HepG2 (cell line): ENCODE measurements at regions not wholly inside any gene's neighbourhood (a gene's known extent, or its start where the extent isn't known, plus 50 kb on each side); places are given as distances from the start of the nearest gene placed in this dataset.

Source experiments
- ATAC-seq: fragments of 200-7000 bp; cut with Tn5 transposase; 3 replicates; pipeline ENCODE4 v1.9.1; 2020; ENCODE audit warnings: mild to moderate bottlenecking, moderate library complexity
- BruUV-seq: library from RNA; stranded (reverse); fragments of 400-500 nt; replicated peaks from 2 replicates; lab custom pipeline; 2021; lab: Mats Ljungman, UMichigan
- CTCF ChIA-PET: fragments of 300-600 bp; formaldehyde crosslinking; extraction: SDS; loops from one replicate; lab custom pipeline; 2021; ENCODE audit warnings: low total read pairs, inconsistent platforms, low intra/inter-chr PET ratio; lab: Yijun Ruan, JAX
- POLR2A ChIA-PET: fragments of 350-600 bp; sonication (Branson Sonifier 250); formaldehyde crosslinking; loops from one replicate; lab custom pipeline; 2020; ENCODE audit warnings: antibody characterized with exemption, inconsistent platforms; lab: Yijun Ruan, JAX
- DNase-seq: peaks from one replicate; pipeline ENCODE4 v3.0.0-alpha.2; 2015; ENCODE audit warnings: low spot score
- FAIRE-seq: peaks from 3 replicates; lab custom pipeline; 2011; peaks lifted over from hg19 to GRCh38; lab: Jason Lieb, UNC
- H2AFZ ChIP-seq: one replicate; pipeline ENCODE4 v1.6.1; 2011; ENCODE audit warnings: low read length, inconsistent platforms
- H3K27ac ChIP-seq: fragments of 300-600 bp; 3 replicates; pipeline ENCODE4 v1.8.0; 2011; ENCODE audit warnings: mixed run types, mild to moderate bottlenecking, mixed read lengths, low read length, inconsistent platforms; ENCODE audit not compliant: insufficient read depth; ENCODE audit errors: extremely low read length
- H3K27me3 ChIP-seq, 2 experiments: fragments of 200-600 bp in 1 of 2; 2 replicates in 1 of 2; 3 replicates in 1 of 2; pipeline versions ENCODE4 v1.6.0 to v1.8.0; 2011; ENCODE audit warnings: low read length in 2 of 2, mild to moderate bottlenecking in 2 of 2, moderate library complexity in 2 of 2, inconsistent platforms in 1 of 2; ENCODE audit not compliant: insufficient read depth in 2 of 2, control insufficient read depth in 1 of 2
- H3K36me3 ChIP-seq, 2 experiments: fragments of 200-600 bp in 1 of 2; replicated peaks in 1 of 2; 2 replicates in 1 of 2; 3 replicates in 1 of 2; pipeline versions ENCODE4 v1.5.1 to v1.8.0; 2011; ENCODE audit warnings: low read length in 2 of 2, inconsistent platforms in 1 of 2; ENCODE audit not compliant: insufficient read depth in 2 of 2, control insufficient read depth in 1 of 2
- H3K4me1 ChIP-seq: 2 replicates; pipeline ENCODE4 v1.5.1; 2012; ENCODE audit warnings: low read length, inconsistent platforms; ENCODE audit not compliant: insufficient read depth
- H3K4me2 ChIP-seq: 2 replicates; pipeline ENCODE4 v1.6.0; 2011; ENCODE audit warnings: low read depth, low read length, inconsistent platforms
- H3K4me3 ChIP-seq, 3 experiments: fragments of 200-600 bp in 1 of 3; sonication (generic), shearing (Covaris generic) in 1 of 3; replicated peaks in 1 of 3; 2 replicates each; pipeline ENCODE4 v1.5.1; 2011 to 2016; ENCODE audit warnings: low read length in 3 of 3, inconsistent platforms in 2 of 3, low read depth in 2 of 3, mild to moderate bottlenecking in 2 of 3, control low read depth in 1 of 3, mixed read lengths in 1 of 3; ENCODE audit not compliant: insufficient read depth in 1 of 3
- H3K79me2 ChIP-seq: one replicate; pipeline ENCODE4 v1.6.1; 2011; ENCODE audit warnings: low read length, inconsistent platforms; ENCODE audit not compliant: insufficient read depth
- H3K9ac ChIP-seq: 2 replicates; pipeline ENCODE4 v1.6.0; 2011; ENCODE audit warnings: mild to moderate bottlenecking, low read depth, low read length, inconsistent platforms; ENCODE audit not compliant: insufficient read depth
- H3K9me3 ChIP-seq: 2 replicates; pipeline ENCODE4 v1.5.1; 2012; ENCODE audit warnings: mild to moderate bottlenecking, low read length
- H4K20me1 ChIP-seq: 2 replicates; pipeline ENCODE4 v1.6.0; 2011; ENCODE audit warnings: inconsistent platforms, mild to moderate bottlenecking, low read length, moderate library complexity; ENCODE audit not compliant: insufficient read depth
- ADNP ChIP-seq: sonication (generic); formaldehyde crosslinking; IDR thresholded peaks from 2 replicates; pipeline ENCODE4 v1.4.0; 2020; ENCODE audit warnings: missing genetic modification reagents
- ATM ChIP-seq: fragments of 450-650 bp; IDR thresholded peaks from 2 replicates; pipeline ENCODE4 v1.7.1; 2017; ENCODE audit warnings: mild to moderate bottlenecking, borderline replicate concordance
- BATF2 ChIP-seq: sonication (generic); formaldehyde crosslinking; IDR thresholded peaks from 2 replicates; pipeline ENCODE4 v1.8.0; 2022; ENCODE audit warnings: mild to moderate bottlenecking, missing genetic modification reagents, moderate library complexity
- HDAC1 ChIP-seq: sonication (generic); formaldehyde crosslinking; IDR thresholded peaks from 2 replicates; pipeline ENCODE4 v1.5.1; 2020; ENCODE audit warnings: mild to moderate bottlenecking, missing genetic modification reagents
- RFX3 ChIP-seq: IDR thresholded peaks from 2 replicates; pipeline ENCODE4 v1.6.1; 2016; ENCODE audit warnings: missing biosample characterization, missing genetic modification reagents
- ZNF17 ChIP-seq: sonication (generic); formaldehyde crosslinking; IDR thresholded peaks from 2 replicates; pipeline ENCODE4 v1.5.0; 2020; ENCODE audit warnings: mild to moderate bottlenecking, missing genetic modification reagents
- ZNF782 ChIP-seq: sonication (generic); formaldehyde crosslinking; IDR thresholded peaks from 2 replicates; pipeline ENCODE4 v1.4.0; 2020; ENCODE audit warnings: missing genetic modification reagents, mild to moderate bottlenecking, borderline replicate concordance
- WGBS: methylation state at CpG from one replicate; pipeline ENCODE4 v1.1.6; 2017; ENCODE audit warnings: low lambda C conversion rate; 5-methylcytosine and 5-hydroxymethylcytosine counted together
- in situ Hi-C: cut with HindIII; loops from 2 replicates; pipeline ENCODE4 v1.10.0; 2017; ENCODE audit warnings: low pct_unique_long_range_greater_than_20kb; ENCODE audit not compliant: extremely low pct_ligation_motif_present
- intact Hi-C: fragments of 100-400 bp; cut with micrococcal nuclease; formaldehyde crosslinking; loops from one replicate; pipeline ENCODE4 v1.10.0; 2022; ENCODE audit not compliant: unreplicated experiment
- TF ChIP-seq, protein P1 (sequence below), 2 experiments: fragments of 450-650 bp in 1 of 2; sonication (generic) in 1 of 2; formaldehyde crosslinking in 1 of 2; IDR thresholded peaks; 2 replicates each; pipeline versions ENCODE4 v1.6.1 to v1.8.0; 2016 to 2022; ENCODE audit warnings: antibody characterized with exemption in 1 of 2, mild to moderate bottlenecking in 1 of 2, missing genetic modification reagents in 1 of 2
- TF ChIP-seq, protein P2 (sequence below): sonication (generic); formaldehyde crosslinking; IDR thresholded peaks from 2 replicates; pipeline ENCODE4 v1.8.1; 2023; ENCODE audit warnings: missing genetic modification reagents, inconsistent platforms, borderline replicate concordance
- TF ChIP-seq, protein P3 (sequence below): IDR thresholded peaks from 2 replicates; pipeline ENCODE4 v1.6.1; 2012; ENCODE audit warnings: inconsistent platforms

GRCh38 chr14:26933431-26933830 is 335.6 kb upstream of the NOVA1 start:
- ChIA-PET CTCF (no interaction called here), POLR2A (no interaction called here)
- no peak overlapping the region for H2AFZ ChIP-seq
- no peak overlapping the region for H3K4me2 ChIP-seq
- no peak overlapping the region for H3K27ac ChIP-seq
- no TSS peak for BruUV-seq
- no peaks in the 10 kb centered on the region for H4K20me1 ChIP-seq
- H3K9me3 ChIP-seq, result peaks cover 83% of the 10 kb centered on the region
- no peaks in the 10 kb centered on the region for H3K36me3 ChIP-seq
- intact Hi-C loops (no loop called here), in situ Hi-C loops (no loop called here)
- WGBS, result 2% methylated on average over 4 of the region's 4 CpGs
- no peaks in the 10 kb centered on the region for H3K4me1 ChIP-seq
- ATAC-seq, result no peak
- H3K27me3 ChIP-seq, result no peaks in the 10 kb centered on the region
- no peaks in the 10 kb centered on the region for H3K79me2 ChIP-seq
- FAIRE-seq, result no peak
- DNase-seq, result no peak
- H3K9ac ChIP-seq, result no peak overlapping the region
- no peak overlapping the region for H3K4me3 ChIP-seq
- TF ChIP-seq, protein P1, sequence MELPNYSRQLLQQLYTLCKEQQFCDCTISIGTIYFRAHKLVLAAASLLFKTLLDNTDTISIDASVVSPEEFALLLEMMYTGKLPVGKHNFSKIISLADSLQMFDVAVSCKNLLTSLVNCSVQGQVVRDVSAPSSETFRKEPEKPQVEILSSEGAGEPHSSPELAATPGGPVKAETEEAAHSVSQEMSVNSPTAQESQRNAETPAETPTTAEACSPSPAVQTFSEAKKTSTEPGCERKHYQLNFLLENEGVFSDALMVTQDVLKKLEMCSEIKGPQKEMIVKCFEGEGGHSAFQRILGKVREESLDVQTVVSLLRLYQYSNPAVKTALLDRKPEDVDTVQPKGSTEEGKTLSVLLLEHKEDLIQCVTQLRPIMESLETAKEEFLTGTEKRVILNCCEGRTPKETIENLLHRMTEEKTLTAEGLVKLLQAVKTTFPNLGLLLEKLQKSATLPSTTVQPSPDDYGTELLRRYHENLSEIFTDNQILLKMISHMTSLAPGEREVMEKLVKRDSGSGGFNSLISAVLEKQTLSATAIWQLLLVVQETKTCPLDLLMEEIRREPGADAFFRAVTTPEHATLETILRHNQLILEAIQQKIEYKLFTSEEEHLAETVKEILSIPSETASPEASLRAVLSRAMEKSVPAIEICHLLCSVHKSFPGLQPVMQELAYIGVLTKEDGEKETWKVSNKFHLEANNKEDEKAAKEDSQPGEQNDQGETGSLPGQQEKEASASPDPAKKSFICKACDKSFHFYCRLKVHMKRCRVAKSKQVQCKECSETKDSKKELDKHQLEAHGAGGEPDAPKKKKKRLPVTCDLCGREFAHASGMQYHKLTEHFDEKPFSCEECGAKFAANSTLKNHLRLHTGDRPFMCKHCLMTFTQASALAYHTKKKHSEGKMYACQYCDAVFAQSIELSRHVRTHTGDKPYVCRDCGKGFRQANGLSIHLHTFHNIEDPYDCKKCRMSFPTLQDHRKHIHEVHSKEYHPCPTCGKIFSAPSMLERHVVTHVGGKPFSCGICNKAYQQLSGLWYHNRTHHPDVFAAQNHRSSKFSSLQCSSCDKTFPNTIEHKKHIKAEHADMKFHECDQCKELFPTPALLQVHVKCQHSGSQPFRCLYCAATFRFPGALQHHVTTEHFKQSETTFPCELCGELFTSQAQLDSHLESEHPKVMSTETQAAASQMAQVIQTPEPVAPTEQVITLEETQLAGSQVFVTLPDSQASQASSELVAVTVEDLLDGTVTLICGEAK (IDR thresholded peaks at IDR 0.05), result no peak
- TF ChIP-seq, protein P1 (CRISPR knock-in tag; IDR thresholded peaks at IDR 0.05), result no peak
- TF ChIP-seq ADNP (CRISPR knock-in tag) (no peak), HDAC1 (CRISPR knock-in tag) (no peak), RFX3 (CRISPR knock-in tag) (no peak), ZNF17 (CRISPR knock-in tag) (no peak), ATM (no peak), ZNF782 (CRISPR knock-in tag) (no peak), BATF2 (CRISPR knock-in tag) (no peak)
- TF ChIP-seq, protein P2, sequence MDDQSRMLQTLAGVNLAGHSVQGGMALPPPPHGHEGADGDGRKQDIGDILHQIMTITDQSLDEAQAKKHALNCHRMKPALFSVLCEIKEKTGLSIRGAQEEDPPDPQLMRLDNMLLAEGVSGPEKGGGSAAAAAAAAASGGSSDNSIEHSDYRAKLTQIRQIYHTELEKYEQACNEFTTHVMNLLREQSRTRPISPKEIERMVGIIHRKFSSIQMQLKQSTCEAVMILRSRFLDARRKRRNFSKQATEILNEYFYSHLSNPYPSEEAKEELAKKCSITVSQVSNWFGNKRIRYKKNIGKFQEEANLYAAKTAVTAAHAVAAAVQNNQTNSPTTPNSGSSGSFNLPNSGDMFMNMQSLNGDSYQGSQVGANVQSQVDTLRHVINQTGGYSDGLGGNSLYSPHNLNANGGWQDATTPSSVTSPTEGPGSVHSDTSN, result no peak
- TF ChIP-seq, protein P3, sequence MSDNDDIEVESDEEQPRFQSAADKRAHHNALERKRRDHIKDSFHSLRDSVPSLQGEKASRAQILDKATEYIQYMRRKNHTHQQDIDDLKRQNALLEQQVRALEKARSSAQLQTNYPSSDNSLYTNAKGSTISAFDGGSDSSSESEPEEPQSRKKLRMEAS, result no peak
